Type B pancreatic cell (in vitro differentiated cells): ENCODE measurements at regions not wholly inside any gene's neighbourhood (a gene's known extent, or its start where the extent isn't known, plus 50 kb on each side); places are given as distances from the start of the nearest gene placed in this dataset.
A peak's percentile ranks its signal among the peaks of the same experiment; 100 is the strongest.

Experiments used
- DNase-seq: peaks from one replicate; pipeline ENCODE4 v3.0.0; 2021; ENCODE audit warnings: mixed read lengths; ENCODE audit not compliant: unreplicated experiment; ENCODE audit errors: extremely low spot score
- H3K27ac Mint-ChIP-seq: 2 replicates; pipeline ENCODE4 v1.8.0; 2021; ENCODE audit warnings: mild to moderate bottlenecking, mixed read lengths
- H3K27me3 Mint-ChIP-seq: 2 replicates; pipeline ENCODE4 v1.8.0; 2021; ENCODE audit warnings: mixed read lengths
- H3K36me3 Mint-ChIP-seq: 2 replicates; pipeline ENCODE4 v1.8.0; 2021; ENCODE audit warnings: mixed read lengths
- H3K4me1 Mint-ChIP-seq: one replicate; pipeline ENCODE4 v1.8.0; 2021; ENCODE audit warnings: mixed read lengths; ENCODE audit not compliant: unreplicated experiment
- H3K4me3 Mint-ChIP-seq: 2 replicates; pipeline ENCODE4 v1.8.0; 2021; ENCODE audit warnings: mild to moderate bottlenecking, mixed read lengths
- H3K9me3 Mint-ChIP-seq: 2 replicates; pipeline ENCODE4 v1.8.0; 2021; ENCODE audit warnings: mixed read lengths
- CTCF ChIP-seq: fragments of 200-600 bp; sonication (generic); conservative IDR thresholded peaks from 2 replicates; pipeline ENCODE4 v1.5.0; 2021; ENCODE audit warnings: antibody characterized with exemption, mild to moderate bottlenecking

GRCh38 chr19:31986951-31987350 is 358.5 kb upstream of the ZNF507 start:
- DNase-seq: no peak
- Mint-ChIP-seq H3K27ac (no peak overlapping the region), H3K27me3 (peaks cover 14% of the 10 kb centered on the region), H3K9me3 (no peaks in the 10 kb centered on the region), H3K36me3 (peaks cover 4% of the 10 kb centered on the region), H3K4me3 (no peak overlapping the region), H3K4me1 (no peaks in the 10 kb centered on the region)
- no peak for TF ChIP-seq CTCF

- no peak for TF ChIP-seq CTCF
- peaks cover 4% of the 10 kb centered on the region for H3K36me3 Mint-ChIP-seq
- H3K27ac Mint-ChIP-seq: no peak overlapping the region
- H3K4me1 Mint-ChIP-seq: no peaks in the 10 kb centered on the region
- H3K9me3 Mint-ChIP-seq: no peaks in the 10 kb centered on the region
- H3K27me3 Mint-ChIP-seq: peaks cover 14% of the 10 kb centered on the region
- H3K4me3 Mint-ChIP-seq: no peak overlapping the region
- no peak for DNase-seq
These were observed 357.2 kb upstream of the ZNF507 start for GRCh38 chr19:31988256-31988655.

- Mint-ChIP-seq H3K4me3 (no peak overlapping the region), H3K4me1 (no peaks in the 10 kb centered on the region), H3K27ac (no peak overlapping the region), H3K36me3 (peaks cover 4% of the 10 kb centered on the region), H3K27me3 (peaks cover 9% of the 10 kb centered on the region), H3K9me3 (no peaks in the 10 kb centered on the region)
- DNase-seq: peak; percentile 42
- TF ChIP-seq CTCF: no peak
These were observed 353.3 kb upstream of the ZNF507 start for GRCh38 chr19:31991984-31992655.

- Mint-ChIP-seq H3K36me3 (peaks cover 4% of the 10 kb centered on the region), H3K4me3 (no peak overlapping the region), H3K27ac (no peak overlapping the region)
These were observed 352.7 kb upstream of the ZNF507 start for GRCh38 chr19:31992750-31993149.

GRCh38 chr19:31995546-31995945 is 349.9 kb upstream of the ZNF507 start:
- no peak overlapping the region for H3K4me3 Mint-ChIP-seq
- no peaks in the 10 kb centered on the region for H3K27me3 Mint-ChIP-seq
- TF ChIP-seq CTCF: no peak
- H3K4me1 Mint-ChIP-seq: no peaks in the 10 kb centered on the region
- H3K27ac Mint-ChIP-seq: no peak overlapping the region
- no peak for DNase-seq
- no peaks in the 10 kb centered on the region for H3K36me3 Mint-ChIP-seq
- no peaks in the 10 kb centered on the region for H3K9me3 Mint-ChIP-seq

More at GRCh38 chr19:31992750-31993149, 352.7 kb upstream of the ZNF507 start:
- H3K27me3 Mint-ChIP-seq: peaks cover 9% of the 10 kb centered on the region
- TF ChIP-seq CTCF: no peak
- H3K4me1 Mint-ChIP-seq: no peaks in the 10 kb centered on the region
- H3K9me3 Mint-ChIP-seq: no peaks in the 10 kb centered on the region
- peak; percentile 43 for DNase-seq

- Mint-ChIP-seq H3K9me3 (no peaks in the 10 kb centered on the region), H3K4me3 (no peak overlapping the region)
- DNase-seq: no peak
These were observed 335.3 kb upstream of the ZNF507 start for GRCh38 chr19:32010071-32010470.

More at GRCh38 chr19:32010071-32010470, 335.3 kb upstream of the ZNF507 start:
- no peaks in the 10 kb centered on the region for H3K36me3 Mint-ChIP-seq
- no peaks in the 10 kb centered on the region for H3K4me1 Mint-ChIP-seq
- no peak for TF ChIP-seq CTCF
- H3K27me3 Mint-ChIP-seq: peaks cover 6% of the 10 kb centered on the region
- H3K27ac Mint-ChIP-seq: no peak overlapping the region
